Uterus (tissue), 3 donors: ENCODE measurements at regions not wholly inside any gene's neighbourhood (a gene's known extent, or its start where the extent isn't known, plus 50 kb on each side); places are given as distances from the start of the nearest gene placed in this dataset.

Experiments
- DNase-seq, 2 donors: peaks; one replicate each; pipeline ENCODE4 v3.0.0-alpha.2; 2019 to 2020
- H3K27ac ChIP-seq, 2 donors: fragments of 200-600 bp; sonication (generic); 1 replicate in 1 of 2; 2 replicates in 1 of 2; pipeline ENCODE4 v1.5.1; 2016 to 2018
- H3K27me3 ChIP-seq, 2 donors: fragments of 200-600 bp; sonication (generic); one replicate each; pipeline ENCODE4 v1.5.1; 2018 to 2019; ENCODE audit warnings: control low read depth in 1 of 2
- H3K36me3 ChIP-seq, 2 donors: fragments of 200-600 bp; sonication (generic); one replicate each; pipeline ENCODE4 v1.5.1; 2019; ENCODE audit warnings: control low read depth in 1 of 2
- H3K4me1 ChIP-seq, 2 donors: fragments of 200-600 bp; sonication (generic); one replicate each; pipeline ENCODE4 v1.5.1; 2018 to 2019; ENCODE audit warnings: control low read depth in 1 of 2
- H3K4me3 ChIP-seq, 2 donors: fragments of 200-600 bp; sonication (generic); 1 replicate in 1 of 2; 2 replicates in 1 of 2; pipeline ENCODE4 v1.5.1; 2018 to 2019; ENCODE audit warnings: mild to moderate bottlenecking in 1 of 2
- H3K9me3 ChIP-seq, 2 donors: fragments of 200-600 bp; sonication (generic); one replicate each; pipeline ENCODE4 v1.5.1; 2019; ENCODE audit warnings: control low read depth in 1 of 2
- CTCF ChIP-seq, 4 experiments: fragments of 200-600 bp in 2 of 4; fragments of 450-650 bp in 2 of 4; sonication (generic) in 2 of 4; IDR thresholded peaks; one replicate each; pipeline ENCODE4 v1.5.1; 2016 to 2019; ENCODE audit warnings: antibody characterized with exemption in 4 of 4, mild to moderate bottlenecking in 2 of 4, moderate library complexity in 1 of 4
- POLR2A ChIP-seq, 2 donors: fragments of 450-650 bp; IDR thresholded peaks; one replicate each; pipeline ENCODE4 v1.6.1; 2016; ENCODE audit warnings: antibody characterized with exemption in 2 of 2, mild to moderate bottlenecking in 1 of 2, moderate library complexity in 1 of 2
- intact Hi-C: fragments of 100-400 bp; cut with DNase I; formaldehyde crosslinking; loops from one replicate; pipeline ENCODE4 v1.15.1; 2023; ENCODE audit warnings: low total_unique reads
- donor health status: DM: yes; HTN: yes; CAD: no.

- H3K4me1 ChIP-seq: no peaks in the 10 kb centered on the region
- no peaks in the 10 kb centered on the region for H3K27me3 ChIP-seq
- no peak overlapping the region for H3K27ac ChIP-seq
- no peak for DNase-seq
- intact Hi-C loops: no loop called here
- TF ChIP-seq POLR2A (IDR thresholded peaks at IDR 0.05): no peak
- H3K9me3 ChIP-seq: no peaks in the 10 kb centered on the region
- no peak overlapping the region for H3K4me3 ChIP-seq
- H3K36me3 ChIP-seq: no peaks in the 10 kb centered on the region
These were observed 1971.7 kb downstream of the SUCLG1 start for GRCh38 chr2:82487354-82487753.

- Histone ChIP-seq H3K27ac (no peak overlapping the region), H3K4me1 (no peaks in the 10 kb centered on the region), H3K4me3 (no peak overlapping the region), H3K36me3 (no peaks in the 10 kb centered on the region), H3K9me3 (no peaks in the 10 kb centered on the region), H3K27me3 (no peaks in the 10 kb centered on the region)
- no peak for TF ChIP-seq CTCF (IDR thresholded peaks at IDR 0.05)
- no peak for TF ChIP-seq POLR2A (IDR thresholded peaks at IDR 0.05)
- no peak for DNase-seq
- intact Hi-C loops: no loop called here
These were observed 1973.4 kb downstream of the SUCLG1 start for GRCh38 chr2:82485701-82486100.

- Histone ChIP-seq H3K9me3 (no peaks in the 10 kb centered on the region), H3K27me3 (no peaks in the 10 kb centered on the region), H3K27ac (no peak overlapping the region), H3K4me1 (no peaks in the 10 kb centered on the region), H3K36me3 (no peaks in the 10 kb centered on the region), H3K4me3 (no peak overlapping the region)
- no peak for DNase-seq
- intact Hi-C loops: no loop called here
- no peak for TF ChIP-seq CTCF (IDR thresholded peaks at IDR 0.05)
- no peak for TF ChIP-seq POLR2A (IDR thresholded peaks at IDR 0.05)
These were observed 1977.9 kb downstream of the SUCLG1 start for GRCh38 chr2:82481207-82481606.

GRCh38 chr2:82478641-82479040, 1980.4 kb downstream of the SUCLG1 start:
- no peaks in the 10 kb centered on the region for H3K27me3 ChIP-seq
- intact Hi-C loops: no loop called here

GRCh38 chr2:82476094-82476493, 1983.0 kb downstream of the SUCLG1 start:
- no peak overlapping the region for H3K27ac ChIP-seq
- intact Hi-C loops: no loop called here
- no peak for TF ChIP-seq CTCF (IDR thresholded peaks at IDR 0.05)
- TF ChIP-seq POLR2A (IDR thresholded peaks at IDR 0.05): no peak
- no peaks in the 10 kb centered on the region for H3K27me3 ChIP-seq
- DNase-seq: no peak
- no peak overlapping the region for H3K4me3 ChIP-seq
- H3K9me3 ChIP-seq: no peaks in the 10 kb centered on the region
- no peaks in the 10 kb centered on the region for H3K4me1 ChIP-seq
- H3K36me3 ChIP-seq: no peaks in the 10 kb centered on the region

More at GRCh38 chr2:82478641-82479040, 1980.4 kb downstream of the SUCLG1 start:
- no peak overlapping the region for H3K4me3 ChIP-seq
- no peak for DNase-seq
- H3K27ac ChIP-seq: no peak overlapping the region
- no peaks in the 10 kb centered on the region for H3K36me3 ChIP-seq
- TF ChIP-seq CTCF (IDR thresholded peaks at IDR 0.05) (no peak), POLR2A (IDR thresholded peaks at IDR 0.05) (no peak)
- no peaks in the 10 kb centered on the region for H3K9me3 ChIP-seq
- H3K4me1 ChIP-seq: no peaks in the 10 kb centered on the region

- DNase-seq: no peak
- Histone ChIP-seq H3K9me3 (no peaks in the 10 kb centered on the region), H3K27ac (no peak overlapping the region), H3K4me1 (no peaks in the 10 kb centered on the region), H3K36me3 (no peaks in the 10 kb centered on the region), H3K27me3 (no peaks in the 10 kb centered on the region), H3K4me3 (no peak overlapping the region)
- intact Hi-C loops: no loop called here
- TF ChIP-seq POLR2A (IDR thresholded peaks at IDR 0.05): no peak
- TF ChIP-seq CTCF (IDR thresholded peaks at IDR 0.05): no peak
These were observed 2030.8 kb downstream of the SUCLG1 start for GRCh38 chr2:82428251-82428650.
